Psoas muscle (tissue), 7 donors: ENCODE measurements at regions not wholly inside any gene's neighbourhood (a gene's known extent, or its start where the extent isn't known, plus 50 kb on each side); places are given as distances from the start of the nearest gene placed in this dataset.

Experiments
- ATAC-seq, 4 donors: fragments of 200-7000 bp; cut with Tn5 transposase; one replicate each; pipeline ENCODE4 v1.9.1; 2020; ENCODE audit warnings: moderate library complexity in 3 of 4, mild to moderate bottlenecking in 2 of 4
- DNase-seq, 2 donors: peaks; one replicate each; pipeline ENCODE4 v3.0.0-alpha.2; 2020
- H3K27ac ChIP-seq: fragments of 200-600 bp; one replicate; pipeline ENCODE4 v1.8.0; 2022
- H3K27me3 ChIP-seq, 3 donors: fragments of 200-600 bp in 1 of 3; one replicate each; pipeline versions ENCODE4 v1.6.1 to v1.8.0; 2013 to 2022; ENCODE audit warnings: low read length in 2 of 3, mild to moderate bottlenecking in 2 of 3, moderate library complexity in 1 of 3; ENCODE audit not compliant: insufficient read depth in 3 of 3
- H3K36me3 ChIP-seq, 2 donors: fragments of 200-600 bp in 1 of 2; one replicate each; pipeline versions ENCODE4 v1.6.1 to v1.8.0; 2013 to 2022; ENCODE audit warnings: low read depth in 1 of 2, mild to moderate bottlenecking in 1 of 2, moderate library complexity in 1 of 2; ENCODE audit not compliant: insufficient read depth in 1 of 2
- H3K4me1 ChIP-seq: fragments of 200-600 bp; one replicate; pipeline ENCODE4 v1.8.0; 2022
- H3K4me3 ChIP-seq: fragments of 200-600 bp; one replicate; pipeline ENCODE4 v1.8.0; 2022; ENCODE audit warnings: mild to moderate bottlenecking
- H3K9me3 ChIP-seq: fragments of 200-600 bp; one replicate; pipeline ENCODE4 v1.8.0; 2022
- WGBS, 3 donors: extraction: QIAGEN DNeasy Blood & Tissue Kit; methylation state at CpG; one replicate each; pipeline versions ENCODE4 v1.1.6 to v1.1.7; 2013; 5-methylcytosine and 5-hydroxymethylcytosine counted together
- intact Hi-C, 2 donors: fragments of 100-400 bp; cut with DNase I; formaldehyde crosslinking; loops; one replicate each; pipeline versions ENCODE4 v1.11.0 to v1.14.2; 2022
- TF ChIP-seq, protein P1 (sequence below): fragments of 200-600 bp; IDR thresholded peaks from one replicate; pipeline ENCODE4 v1.8.0; 2022; ENCODE audit warnings: antibody characterized with exemption
- donor health status: healthy with polysubstance abuse.
- donor health status: DM: no; HTN: no; CAD: no; lungs with moderate emphysema.
- donor health status: Bipolar disorder and iron deficiency.
- donor health status: healthy.
- donor health status: DM: yes; HTN: yes; CAD: no.
- donor health status: DM: no; HTN: no; CAD: no.
- donor health status: DM: yes; HTN: yes; CAD: no.

DNA sequence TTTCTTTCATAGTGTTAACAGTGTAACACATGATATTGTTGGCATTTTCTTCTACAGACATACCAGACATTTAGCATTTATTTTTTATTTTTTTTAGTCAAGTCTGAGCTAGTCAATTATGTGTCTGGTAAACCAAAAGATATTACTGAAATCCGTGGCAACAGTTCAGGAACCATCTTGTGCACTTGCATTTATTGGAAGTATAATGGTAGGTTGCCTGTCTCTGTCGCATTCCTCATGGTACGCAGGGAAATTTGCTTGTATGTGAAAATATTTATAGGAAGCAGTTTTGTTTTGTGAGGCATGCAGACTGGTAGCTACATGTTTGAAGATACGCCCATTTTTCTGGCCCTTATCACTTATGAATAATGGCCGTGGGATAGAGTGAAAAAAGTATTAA is 186.1 kb upstream of the SLC38A2 start:
- H3K27ac ChIP-seq = peak overlapping the region; percentile 77
- WGBS, 3 donors = 76 to 92% (median 81%) methylated on average over 5 of the region's 5 CpGs
- intact Hi-C loops = loop anchor here (5.0 kb wide), 2 partner anchors 104 to 186 kb away; partner anchors contain the start of gene SLC38A2 (in 2 of the 2)

DNA sequence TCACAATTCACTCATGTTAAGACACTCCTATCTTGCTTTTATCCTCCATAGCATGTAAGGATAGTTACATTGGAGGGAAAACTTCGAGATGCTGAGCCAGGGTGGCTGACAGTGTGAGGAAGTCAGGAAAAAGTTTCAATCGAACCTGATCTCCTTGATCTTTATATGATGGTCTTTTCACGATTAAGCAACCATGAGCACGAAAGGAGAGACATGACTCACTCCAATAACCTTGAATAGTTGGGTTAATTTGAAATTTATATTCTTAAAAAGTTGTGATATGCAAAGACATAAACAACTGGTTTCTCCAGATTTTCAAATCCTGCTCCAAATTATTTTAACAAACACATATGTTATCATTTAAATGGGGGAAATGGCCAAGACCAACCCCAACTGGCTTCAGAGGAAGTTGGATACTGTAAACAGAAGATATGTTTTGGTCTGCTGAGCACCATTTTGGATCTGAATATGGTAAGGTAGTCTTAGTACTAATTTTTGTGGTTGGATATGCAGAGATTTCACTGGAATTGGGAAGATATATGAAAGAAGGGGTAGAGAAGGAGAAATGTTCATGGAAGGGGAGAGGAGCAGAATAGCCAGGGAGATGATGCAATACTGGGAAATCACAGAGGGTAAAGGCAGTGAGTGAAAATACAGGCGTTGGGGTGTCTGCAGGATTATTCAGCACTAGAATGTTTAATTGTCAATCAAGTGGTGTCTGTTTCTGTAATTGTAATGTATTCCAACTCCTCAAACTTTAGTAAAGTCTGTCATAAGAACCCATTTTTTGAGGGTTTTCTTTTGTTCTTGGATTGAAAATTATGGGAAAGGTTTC is 185.2 kb upstream of the SLC38A2 start:
- TF ChIP-seq, protein P1, sequence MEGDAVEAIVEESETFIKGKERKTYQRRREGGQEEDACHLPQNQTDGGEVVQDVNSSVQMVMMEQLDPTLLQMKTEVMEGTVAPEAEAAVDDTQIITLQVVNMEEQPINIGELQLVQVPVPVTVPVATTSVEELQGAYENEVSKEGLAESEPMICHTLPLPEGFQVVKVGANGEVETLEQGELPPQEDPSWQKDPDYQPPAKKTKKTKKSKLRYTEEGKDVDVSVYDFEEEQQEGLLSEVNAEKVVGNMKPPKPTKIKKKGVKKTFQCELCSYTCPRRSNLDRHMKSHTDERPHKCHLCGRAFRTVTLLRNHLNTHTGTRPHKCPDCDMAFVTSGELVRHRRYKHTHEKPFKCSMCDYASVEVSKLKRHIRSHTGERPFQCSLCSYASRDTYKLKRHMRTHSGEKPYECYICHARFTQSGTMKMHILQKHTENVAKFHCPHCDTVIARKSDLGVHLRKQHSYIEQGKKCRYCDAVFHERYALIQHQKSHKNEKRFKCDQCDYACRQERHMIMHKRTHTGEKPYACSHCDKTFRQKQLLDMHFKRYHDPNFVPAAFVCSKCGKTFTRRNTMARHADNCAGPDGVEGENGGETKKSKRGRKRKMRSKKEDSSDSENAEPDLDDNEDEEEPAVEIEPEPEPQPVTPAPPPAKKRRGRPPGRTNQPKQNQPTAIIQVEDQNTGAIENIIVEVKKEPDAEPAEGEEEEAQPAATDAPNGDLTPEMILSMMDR = no peak
- H3K36me3 ChIP-seq = no peaks in the 10 kb centered on the region
- ATAC-seq = no peak
- no peaks in the 10 kb centered on the region for H3K9me3 ChIP-seq
- no peaks in the 10 kb centered on the region for H3K27me3 ChIP-seq
- WGBS, 3 donors = 60 to 85% (median 63%) methylated on average over 5 of the region's 5 CpGs
- H3K4me3 ChIP-seq = no peak overlapping the region
- peaks cover 58% of the 10 kb centered on the region for H3K4me1 ChIP-seq
- intact Hi-C loops = loop anchor here (5.0 kb wide), 2 partner anchors 105 to 185 kb away; partner anchors contain the start of gene SLC38A2 (in 2 of the 2)
- no peak for DNase-seq
- H3K27ac ChIP-seq = peak overlapping the region; percentile 77

More for the DNA sequence above, 186.1 kb upstream of the SLC38A2 start:
- Histone ChIP-seq H3K27me3 (no peaks in the 10 kb centered on the region), H3K36me3 (no peaks in the 10 kb centered on the region), H3K4me1 (peaks cover 56% of the 10 kb centered on the region), H3K4me3 (no peak overlapping the region), H3K9me3 (no peaks in the 10 kb centered on the region)
- no peak for DNase-seq
- ATAC-seq = no peak
- TF ChIP-seq, protein P1 = no peak

DNA sequence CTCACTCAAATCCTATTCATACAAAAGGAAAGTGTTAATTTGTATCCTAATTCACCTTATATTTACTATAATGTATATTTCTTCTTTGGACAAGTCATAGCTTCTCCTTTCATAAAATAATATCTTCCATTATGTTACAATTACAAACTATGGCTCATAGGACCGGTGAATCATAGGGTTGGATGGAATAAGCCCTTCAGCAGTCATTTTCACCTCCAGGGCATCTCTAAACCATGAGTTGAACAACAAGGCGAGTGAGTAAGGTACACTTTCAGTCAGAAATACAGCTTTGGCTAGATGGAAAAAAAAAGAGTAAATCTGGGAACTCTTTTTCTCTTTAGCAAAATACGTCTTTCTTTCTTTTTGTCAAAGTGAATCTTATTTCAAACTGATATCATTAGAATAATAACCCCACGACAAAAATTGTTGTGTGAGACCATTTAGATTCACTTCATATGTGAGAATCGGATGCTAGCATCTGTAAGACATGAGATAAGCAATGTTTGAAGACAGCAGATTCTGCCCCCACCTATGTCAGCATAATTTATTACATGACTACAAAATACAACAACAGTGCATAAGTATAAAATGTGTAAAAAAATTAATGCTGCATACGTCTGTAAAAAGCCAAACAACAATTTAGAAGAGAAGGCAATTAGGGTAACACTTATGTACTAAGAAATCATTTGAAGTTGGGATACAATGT is 184.4 kb upstream of the SLC38A2 start:
- peaks cover 52% of the 10 kb centered on the region for H3K4me1 ChIP-seq
- H3K9me3 ChIP-seq = no peaks in the 10 kb centered on the region
- peak overlapping the region; percentile 77 for H3K27ac ChIP-seq
- no peaks in the 10 kb centered on the region for H3K27me3 ChIP-seq
- intact Hi-C loops = loop anchor here (5.0 kb wide), 2 partner anchors 105 to 185 kb away; partner anchors contain the start of gene SLC38A2 (in 2 of the 2)
- H3K4me3 ChIP-seq = no peak overlapping the region
- no peaks in the 10 kb centered on the region for H3K36me3 ChIP-seq
- DNase-seq (no peak), ATAC-seq (peak; percentile 49 to 73 (median 56))
- TF ChIP-seq, protein P1 = no peak
- 70 to 83% (median 79%) methylated on average over 6 of the region's 6 CpGs for WGBS, 3 donors

DNA sequence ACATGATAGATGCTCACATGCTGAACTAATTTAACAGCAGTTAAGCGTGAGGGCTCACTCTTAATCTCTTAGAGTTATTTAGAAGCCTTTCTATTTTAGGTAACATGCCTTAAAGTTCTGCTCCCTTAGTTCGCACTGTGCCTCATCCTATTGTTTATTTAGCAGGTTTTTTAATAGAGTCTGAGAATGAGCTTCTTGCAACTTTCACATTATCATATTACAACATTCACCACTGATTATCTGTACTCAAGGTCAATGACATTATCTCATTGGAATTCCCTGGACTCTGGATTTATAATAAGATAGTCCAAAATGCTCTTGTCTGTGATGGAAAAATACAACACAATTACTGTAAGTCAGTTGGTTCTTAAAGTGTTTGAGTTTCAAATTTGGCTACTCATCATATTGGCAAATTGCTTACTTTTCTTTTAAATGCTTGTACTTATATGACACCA is 183.6 kb upstream of the SLC38A2 start:
- ATAC-seq (peak; percentile 63 to 88 (median 80)), DNase-seq (no peak)
- intact Hi-C loops = loop anchor here (5.0 kb wide), 2 partner anchors 106 to 184 kb away; partner anchors contain the start of gene SLC38A2 (in 2 of the 2)
- Histone ChIP-seq H3K27ac (peak overlapping the region; percentile 77), H3K4me1 (peaks cover 52% of the 10 kb centered on the region), H3K27me3 (no peaks in the 10 kb centered on the region), H3K36me3 (no peaks in the 10 kb centered on the region), H3K9me3 (no peaks in the 10 kb centered on the region), H3K4me3 (no peak overlapping the region)
- WGBS, 3 donors = 3 to 17% (median 5%) methylated on average over 2 of the region's 2 CpGs
- TF ChIP-seq, protein P1 = no peak
